Testis (tissue), 2 donors: ENCODE measurements at regions not wholly inside any gene's neighbourhood (a gene's known extent, or its start where the extent isn't known, plus 50 kb on each side); places are given as distances from the start of the nearest gene placed in this dataset.

Experiments
- CTCF ChIP-seq, 3 experiments: fragments of 450-650 bp in 2 of 3; fragments of 200-600 bp in 1 of 3; sonication (generic) in 1 of 3; IDR thresholded peaks; one replicate each; pipeline ENCODE4 v1.5.1; 2016 to 2019; ENCODE audit warnings: antibody characterized with exemption in 3 of 3, mild to moderate bottlenecking in 2 of 3, moderate library complexity in 1 of 3
- POLR2A ChIP-seq: fragments of 450-650 bp; IDR thresholded peaks from one replicate; pipeline ENCODE4 v1.6.1; 2017; ENCODE audit warnings: antibody characterized with exemption, mild to moderate bottlenecking, moderate library complexity

DNA sequence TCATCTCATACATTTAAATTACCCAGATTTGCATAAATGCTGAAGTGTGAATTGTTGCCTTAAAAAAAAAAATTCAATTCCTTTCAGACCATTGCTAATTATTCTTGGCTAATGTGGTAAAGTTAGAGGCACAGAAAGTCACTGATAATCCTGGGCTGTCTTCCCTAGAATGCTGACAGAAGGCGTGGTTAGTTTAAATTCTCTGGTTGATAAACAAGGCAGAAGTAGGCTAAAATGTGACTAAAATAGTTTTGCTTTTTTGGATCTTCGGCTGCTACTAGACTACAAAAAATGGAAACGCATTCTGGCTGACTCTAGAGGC, 193.7 kb downstream of the OTOL1 start:
- TF ChIP-seq CTCF (IDR thresholded peaks at IDR 0.05) (no peak), POLR2A (no peak)
